C4-2B (cell line): ENCODE measurements at regions not wholly inside any gene's neighbourhood (a gene's known extent, or its start where the extent isn't known, plus 50 kb on each side); places are given as distances from the start of the nearest gene placed in this dataset.

Source experiments
- ZFX ChIP-seq: fragments of 450-650 bp; IDR thresholded peaks from 2 replicates; pipeline ENCODE4 v1.6.1; 2017
- TF ChIP-seq, protein P1 (sequence below): fragments of 450-650 bp; conservative IDR thresholded peaks from 2 replicates; pipeline ENCODE4 v1.5.1; 2017; ENCODE audit warnings: mild to moderate bottlenecking

DNA sequence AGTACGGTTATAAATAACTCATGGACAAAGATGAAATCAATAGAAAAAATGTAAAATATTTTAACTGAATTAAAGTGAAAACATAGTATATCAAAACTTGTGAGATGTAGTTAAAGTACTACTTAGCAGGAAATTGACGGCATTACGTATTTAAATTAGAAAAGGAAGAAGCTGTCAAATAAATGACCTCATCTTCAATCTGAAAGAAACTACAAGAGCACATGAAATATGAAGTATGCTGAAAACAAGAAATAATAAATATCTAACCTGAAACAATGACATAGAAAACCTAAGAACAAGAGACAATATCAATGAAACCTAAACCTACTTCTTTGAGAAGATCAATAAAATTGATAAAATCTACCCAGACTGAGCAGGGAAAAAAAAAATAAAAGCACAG is 122.2 kb upstream of the PDE4B start:
- TF ChIP-seq, protein P1, sequence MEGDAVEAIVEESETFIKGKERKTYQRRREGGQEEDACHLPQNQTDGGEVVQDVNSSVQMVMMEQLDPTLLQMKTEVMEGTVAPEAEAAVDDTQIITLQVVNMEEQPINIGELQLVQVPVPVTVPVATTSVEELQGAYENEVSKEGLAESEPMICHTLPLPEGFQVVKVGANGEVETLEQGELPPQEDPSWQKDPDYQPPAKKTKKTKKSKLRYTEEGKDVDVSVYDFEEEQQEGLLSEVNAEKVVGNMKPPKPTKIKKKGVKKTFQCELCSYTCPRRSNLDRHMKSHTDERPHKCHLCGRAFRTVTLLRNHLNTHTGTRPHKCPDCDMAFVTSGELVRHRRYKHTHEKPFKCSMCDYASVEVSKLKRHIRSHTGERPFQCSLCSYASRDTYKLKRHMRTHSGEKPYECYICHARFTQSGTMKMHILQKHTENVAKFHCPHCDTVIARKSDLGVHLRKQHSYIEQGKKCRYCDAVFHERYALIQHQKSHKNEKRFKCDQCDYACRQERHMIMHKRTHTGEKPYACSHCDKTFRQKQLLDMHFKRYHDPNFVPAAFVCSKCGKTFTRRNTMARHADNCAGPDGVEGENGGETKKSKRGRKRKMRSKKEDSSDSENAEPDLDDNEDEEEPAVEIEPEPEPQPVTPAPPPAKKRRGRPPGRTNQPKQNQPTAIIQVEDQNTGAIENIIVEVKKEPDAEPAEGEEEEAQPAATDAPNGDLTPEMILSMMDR: no peak
- no peak for TF ChIP-seq ZFX
